Gastroesophageal sphincter (tissue), 3 donors: ENCODE measurements at regions not wholly inside any gene's neighbourhood (a gene's known extent, or its start where the extent isn't known, plus 50 kb on each side); places are given as distances from the start of the nearest gene placed in this dataset.

Experiments used
- EP300 ChIP-seq: sonication (generic); formaldehyde crosslinking; IDR thresholded peaks from one replicate; pipeline ENCODE4 v1.6.1; 2017; ENCODE audit warnings: antibody characterized with exemption, mild to moderate bottlenecking
- TF ChIP-seq, protein P1 (sequence below), 4 experiments: fragments of 200-600 bp in 2 of 4; fragments of 450-650 bp in 2 of 4; sonication (generic) in 1 of 4; IDR thresholded peaks; one replicate each; pipeline ENCODE4 v1.5.1; 2017 to 2019; ENCODE audit warnings: antibody characterized with exemption in 4 of 4, mild to moderate bottlenecking in 2 of 4, moderate library complexity in 2 of 4

DNA sequence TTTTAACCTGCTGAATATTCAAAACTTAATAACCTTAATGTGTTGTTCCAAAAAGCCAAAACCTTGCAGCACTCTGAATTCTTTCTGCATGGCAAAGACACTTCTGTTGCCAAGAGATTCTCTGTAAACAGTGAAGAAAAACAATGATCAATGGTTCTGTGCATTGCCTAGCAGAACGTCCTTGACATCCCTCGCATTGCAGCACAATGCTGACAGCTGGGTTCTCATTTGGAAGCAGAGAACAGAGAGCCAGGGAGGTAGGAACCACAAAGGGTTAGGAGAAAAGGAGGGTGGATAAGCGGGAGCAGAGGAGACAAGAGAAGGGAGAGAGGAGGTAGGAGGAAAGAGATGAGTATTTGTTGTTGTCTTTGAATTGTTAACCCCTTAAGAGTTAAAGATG lies 501.1 kb downstream of the NAV3 start:
- no peak for TF ChIP-seq EP300
- TF ChIP-seq, protein P1, sequence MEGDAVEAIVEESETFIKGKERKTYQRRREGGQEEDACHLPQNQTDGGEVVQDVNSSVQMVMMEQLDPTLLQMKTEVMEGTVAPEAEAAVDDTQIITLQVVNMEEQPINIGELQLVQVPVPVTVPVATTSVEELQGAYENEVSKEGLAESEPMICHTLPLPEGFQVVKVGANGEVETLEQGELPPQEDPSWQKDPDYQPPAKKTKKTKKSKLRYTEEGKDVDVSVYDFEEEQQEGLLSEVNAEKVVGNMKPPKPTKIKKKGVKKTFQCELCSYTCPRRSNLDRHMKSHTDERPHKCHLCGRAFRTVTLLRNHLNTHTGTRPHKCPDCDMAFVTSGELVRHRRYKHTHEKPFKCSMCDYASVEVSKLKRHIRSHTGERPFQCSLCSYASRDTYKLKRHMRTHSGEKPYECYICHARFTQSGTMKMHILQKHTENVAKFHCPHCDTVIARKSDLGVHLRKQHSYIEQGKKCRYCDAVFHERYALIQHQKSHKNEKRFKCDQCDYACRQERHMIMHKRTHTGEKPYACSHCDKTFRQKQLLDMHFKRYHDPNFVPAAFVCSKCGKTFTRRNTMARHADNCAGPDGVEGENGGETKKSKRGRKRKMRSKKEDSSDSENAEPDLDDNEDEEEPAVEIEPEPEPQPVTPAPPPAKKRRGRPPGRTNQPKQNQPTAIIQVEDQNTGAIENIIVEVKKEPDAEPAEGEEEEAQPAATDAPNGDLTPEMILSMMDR (IDR thresholded peaks at IDR 0.05), result no peak
